Inflammatory macrophage treated with lipopolysaccharide for 1 hour (primary cell): ENCODE measurements at regions not wholly inside any gene's neighbourhood (a gene's known extent, or its start where the extent isn't known, plus 50 kb on each side); places are given as distances from the start of the nearest gene placed in this dataset.
"Not testable (repeated sequence)": the region's sequence is repeated elsewhere in the genome, so short reads cannot be mapped to it uniquely, and the experiment has no call there.

Experiments used
- DNase-seq, 2 donors: peaks; one replicate each; pipeline ENCODE4 v3.0.0-alpha.2; 2020 to 2022

- no peak for DNase-seq
Measured at GRCh38 chr3:55294557-55294956, 192.5 kb downstream of the WNT5A start.

- DNase-seq, result no peak
Measured at GRCh38 chr3:55292360-55292759, 194.7 kb downstream of the WNT5A start.

GRCh38 chr3:55288657-55289056 is 198.4 kb downstream of the WNT5A start:
- DNase-seq, result no peak

- DNase-seq, result no peak
Measured at GRCh38 chr3:55286693-55287092, 200.4 kb downstream of the WNT5A start.

- DNase-seq, result no peak
Measured at GRCh38 chr3:55285156-55285555, 201.9 kb downstream of the WNT5A start.

- DNase-seq, result no peak
Measured at GRCh38 chr3:55283441-55283925, 203.6 kb downstream of the WNT5A start.

- DNase-seq, result no peak
Measured at GRCh38 chr3:55282994-55283393, 204.1 kb downstream of the WNT5A start.

- DNase-seq, result no peak
Measured at GRCh38 chr3:55272031-55272645, 215.0 kb downstream of the WNT5A start.

- DNase-seq, result no peak
Measured at GRCh38 chr3:55271549-55271948, 215.6 kb downstream of the WNT5A start.

GRCh38 chr3:55270976-55271375 is 216.1 kb downstream of the WNT5A start:
- DNase-seq, result no peak

- no peak for DNase-seq
Measured at GRCh38 chr3:55269636-55270035, 217.5 kb downstream of the WNT5A start.

GRCh38 chr3:55269096-55269495 is 218.0 kb downstream of the WNT5A start:
- no peak for DNase-seq

GRCh38 chr3:55267206-55267930 is 219.7 kb downstream of the WNT5A start:
- no peak for DNase-seq

GRCh38 chr3:55264919-55265318 is 222.2 kb downstream of the WNT5A start:
- DNase-seq, result no peak

- no peak for DNase-seq
Measured at GRCh38 chr3:55252921-55253320, 234.2 kb downstream of the WNT5A start.

GRCh38 chr3:55249156-55249555 is 237.9 kb downstream of the WNT5A start:
- not testable (repeated sequence) for DNase-seq

- no peak for DNase-seq
Measured at GRCh38 chr3:55247666-55248065, 239.4 kb downstream of the WNT5A start.

- no peak for DNase-seq
Measured at GRCh38 chr3:55246033-55246432, 241.1 kb downstream of the WNT5A start.

- no peak for DNase-seq
Measured at GRCh38 chr3:55245351-55245750, 241.8 kb downstream of the WNT5A start.

- no peak for DNase-seq
Measured at GRCh38 chr3:55244247-55244646, 242.9 kb downstream of the WNT5A start.

GRCh38 chr3:55243678-55244077 is 243.4 kb downstream of the WNT5A start:
- no peak for DNase-seq

GRCh38 chr3:55242921-55243320 is 244.2 kb downstream of the WNT5A start:
- DNase-seq, result no peak

- no peak for DNase-seq
Measured at GRCh38 chr3:55241098-55241497, 246.0 kb downstream of the WNT5A start.

GRCh38 chr3:55235416-55235815 is 251.7 kb downstream of the WNT5A start:
- DNase-seq, result no peak

- DNase-seq, result no peak
Measured at GRCh38 chr3:55226696-55227095, 260.4 kb downstream of the WNT5A start.
